Activated naive CD4-positive, alpha-beta T cell (primary cell): ENCODE measurements at regions not wholly inside any gene's neighbourhood (a gene's known extent, or its start where the extent isn't known, plus 50 kb on each side); places are given as distances from the start of the nearest gene placed in this dataset.

Experiments used
- DNase-seq, 4 experiments: peaks; one replicate each; lab custom pipeline; 2025; lab: John Stamatoyannopoulos, UW

GRCh38 chr4:14247767-14248166 lies 620.2 kb upstream of the BOD1L1 start:
- no peak for DNase-seq

DNA sequence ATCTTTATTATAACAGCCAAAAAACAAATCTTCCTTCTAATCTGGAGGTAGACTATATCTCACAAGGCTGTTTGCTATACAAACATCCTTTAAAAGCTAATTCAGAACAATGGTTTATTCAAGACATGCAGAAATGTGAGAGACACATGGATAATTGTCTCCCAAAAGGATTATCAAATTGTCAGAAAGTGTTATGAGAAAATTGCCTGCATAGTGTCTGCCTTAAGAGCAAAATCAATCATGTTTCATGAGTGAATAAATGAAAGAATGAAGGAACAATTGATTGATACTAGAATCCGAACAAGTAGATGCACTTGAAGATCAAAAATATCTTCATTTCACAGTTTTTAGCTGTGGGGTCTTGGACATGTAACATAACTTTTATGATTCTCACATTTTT lies 621.7 kb upstream of the BOD1L1 start:
- DNase-seq, result no peak

DNA sequence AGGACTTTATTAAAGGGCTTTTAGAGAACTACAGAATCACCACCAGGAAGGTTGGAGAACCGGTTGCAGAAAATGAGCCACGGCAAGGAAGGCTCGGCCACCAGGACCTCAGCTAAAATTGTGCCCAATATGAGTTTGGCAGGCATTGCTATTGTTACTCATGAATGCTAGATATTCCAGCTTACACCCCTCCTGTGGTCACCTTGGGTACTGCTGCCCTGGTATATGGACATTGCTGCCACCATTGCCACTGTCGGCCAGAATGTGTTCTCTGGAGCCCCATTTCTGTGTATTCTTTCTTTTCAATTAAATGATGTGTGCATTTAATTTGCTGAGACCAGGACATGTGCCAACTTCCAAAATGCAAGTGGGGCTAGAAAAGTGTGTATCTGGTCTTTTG lies 626.7 kb upstream of the BOD1L1 start:
- DNase-seq, result no peak

DNA sequence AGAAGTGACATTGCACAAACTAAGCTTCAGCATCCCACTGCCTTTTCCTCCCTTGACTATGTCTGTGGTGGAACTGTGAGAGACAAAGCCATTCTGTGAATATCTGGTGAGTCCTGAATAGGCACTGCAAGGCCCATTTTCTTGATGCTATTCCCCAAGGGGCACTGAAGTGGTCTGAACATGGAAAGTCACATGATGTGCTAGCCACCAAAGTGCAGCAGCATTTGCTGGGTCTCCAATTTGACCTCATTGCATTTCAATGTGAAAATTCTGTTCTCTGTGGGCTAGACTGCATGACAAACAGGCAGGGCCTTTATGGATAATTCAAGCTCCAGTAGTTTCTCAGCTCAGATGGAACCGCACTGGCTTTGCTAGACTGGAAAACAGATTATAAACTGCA lies 627.4 kb upstream of the BOD1L1 start:
- no peak for DNase-seq

- DNase-seq, result no peak
These were observed 630.4 kb upstream of the BOD1L1 start for GRCh38 chr4:14257903-14258302.

DNA sequence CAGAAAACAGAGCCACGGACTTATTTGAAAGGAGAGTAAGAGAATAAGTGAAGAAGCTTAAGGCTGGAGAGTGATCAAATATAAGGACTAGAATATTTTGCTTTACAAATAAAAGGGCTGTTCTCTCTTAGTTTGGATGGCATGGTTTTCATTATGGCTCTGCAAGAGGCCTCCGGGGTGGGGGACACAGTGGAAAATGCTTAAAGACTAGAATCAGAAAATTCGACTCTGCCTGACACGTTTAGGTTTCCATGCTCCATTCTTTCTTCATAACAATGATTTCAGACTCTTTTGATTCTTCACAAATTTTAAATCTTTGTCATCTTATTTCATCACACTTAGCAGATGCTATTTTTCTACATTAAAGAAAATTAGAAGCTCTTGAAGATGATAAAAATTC lies 632.4 kb upstream of the BOD1L1 start:
- DNase-seq, result no peak

DNA sequence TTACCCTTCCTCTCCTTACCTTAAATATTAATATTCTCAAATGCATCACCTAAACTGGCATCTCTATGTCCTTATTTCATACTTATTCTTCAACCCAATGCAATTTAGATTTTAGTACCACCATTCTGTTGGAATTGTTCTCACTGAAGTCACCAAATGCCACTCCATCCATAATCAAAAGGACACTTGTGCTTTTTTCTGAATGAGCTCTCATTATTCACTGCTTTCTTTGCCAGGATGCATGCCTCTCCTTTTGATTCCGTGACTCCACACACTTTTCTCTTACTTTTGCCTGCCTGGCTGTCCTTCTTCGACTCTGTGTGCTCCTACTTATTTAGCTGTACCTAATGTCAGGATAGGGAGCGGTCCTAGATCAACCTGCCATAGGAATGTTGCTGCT lies 633.1 kb upstream of the BOD1L1 start:
- no peak for DNase-seq

- no peak for DNase-seq
These were observed 634.7 kb upstream of the BOD1L1 start for GRCh38 chr4:14262221-14262620.

DNA sequence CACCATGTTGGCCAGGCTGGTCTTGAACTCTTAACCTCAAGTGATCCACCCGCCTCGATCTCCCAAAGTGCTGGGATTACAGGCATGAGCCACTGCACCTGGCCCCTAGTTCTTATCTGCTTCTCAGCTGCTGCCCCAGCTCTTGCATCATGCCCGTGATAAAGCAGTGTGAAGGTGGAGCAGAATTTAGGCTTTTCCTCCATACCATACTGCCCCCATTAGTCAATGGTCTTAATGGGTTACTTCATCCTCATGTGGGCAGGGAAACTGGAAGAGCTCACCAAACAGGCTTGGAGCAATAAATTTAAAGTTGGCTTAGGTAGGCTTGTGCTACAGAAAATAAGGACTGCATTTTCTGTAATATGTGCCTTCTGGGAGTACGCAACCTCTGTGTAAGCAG lies 636.9 kb upstream of the BOD1L1 start:
- no peak for DNase-seq

- DNase-seq, result no peak
These were observed 638.1 kb upstream of the BOD1L1 start for GRCh38 chr4:14265651-14266050.

- no peak for DNase-seq
These were observed 640.0 kb upstream of the BOD1L1 start for GRCh38 chr4:14267373-14268060.

DNA sequence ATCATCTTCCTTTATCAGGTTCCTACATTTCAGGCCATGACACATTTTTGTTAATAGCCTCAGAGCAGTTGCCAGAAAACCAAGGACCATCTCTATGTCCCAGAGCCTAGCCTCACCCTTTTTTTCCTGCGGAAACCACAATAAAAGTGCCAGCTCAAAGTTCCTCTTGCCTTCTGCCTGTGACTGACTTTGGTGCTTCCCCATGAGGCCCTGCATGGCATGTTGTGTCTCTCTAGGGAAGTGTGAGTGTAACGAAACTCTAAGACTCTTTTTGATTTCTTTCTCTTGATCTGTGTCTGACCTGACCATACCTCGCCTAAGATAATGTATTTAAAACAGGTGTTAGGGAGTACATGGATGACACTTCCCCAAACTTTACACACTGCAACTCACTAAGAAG lies 642.3 kb upstream of the BOD1L1 start:
- no peak for DNase-seq

DNA sequence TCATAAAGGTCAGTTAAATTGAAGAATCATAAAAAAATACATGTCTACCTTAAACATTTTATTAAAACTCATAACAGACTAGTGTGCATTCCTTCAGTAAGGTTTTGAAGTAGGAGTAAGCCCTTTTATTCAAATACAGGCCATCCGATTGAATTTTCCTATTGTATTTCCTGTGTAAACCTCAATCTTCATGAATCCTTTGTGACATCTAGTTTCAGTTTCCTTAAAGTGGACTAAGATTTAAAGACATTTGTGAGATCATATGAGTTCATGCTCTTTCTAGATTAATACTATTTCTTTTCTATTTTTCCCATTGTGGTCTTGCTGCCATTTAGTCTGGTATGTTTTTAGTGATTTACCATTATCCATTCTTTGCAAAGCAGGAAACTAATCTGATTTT lies 644.7 kb upstream of the BOD1L1 start:
- DNase-seq, result no peak

DNA sequence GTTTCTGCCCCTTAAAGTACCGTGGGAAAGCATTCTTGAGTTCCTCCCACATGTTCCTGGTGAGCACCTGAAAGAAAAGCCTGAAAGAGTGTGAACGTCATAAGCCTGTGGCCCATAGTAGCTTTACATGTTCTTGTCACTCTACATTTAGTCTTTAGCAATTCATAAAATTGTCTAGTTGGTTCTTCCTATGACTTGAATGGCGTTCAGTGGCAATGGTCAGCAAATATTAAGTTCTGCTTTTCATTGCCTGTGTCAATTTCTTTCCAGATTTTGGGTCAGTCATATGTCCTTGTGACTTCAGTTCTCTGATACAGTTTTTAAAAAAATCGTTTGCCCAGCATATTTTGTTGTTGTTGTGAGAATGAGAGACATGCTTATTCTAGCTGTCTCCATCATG lies 650.0 kb upstream of the BOD1L1 start:
- DNase-seq, result no peak

DNA sequence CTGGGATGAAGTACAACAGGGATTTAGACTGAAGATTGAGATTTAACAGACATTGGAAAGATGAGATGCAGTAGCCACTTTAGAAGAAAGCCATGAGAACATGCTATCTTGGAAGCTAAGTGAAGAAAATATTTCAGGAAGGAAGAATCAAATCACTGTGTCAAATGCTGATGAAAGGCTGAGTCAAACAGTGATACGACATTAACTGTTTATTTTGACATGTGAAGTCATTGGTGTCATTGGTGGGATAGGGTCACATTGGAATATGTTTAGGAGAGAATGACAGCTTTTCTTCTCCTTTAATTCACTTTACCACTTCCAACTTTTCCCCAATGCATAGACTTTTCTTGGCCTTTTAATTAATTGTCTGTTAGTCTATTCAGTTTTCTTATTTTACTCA lies 653.0 kb upstream of the BOD1L1 start:
- no peak for DNase-seq

- no peak for DNase-seq
These were observed 657.1 kb upstream of the BOD1L1 start for GRCh38 chr4:14284578-14284977.

GRCh38 chr4:14289708-14290107 lies 662.2 kb upstream of the BOD1L1 start:
- no peak for DNase-seq

DNA sequence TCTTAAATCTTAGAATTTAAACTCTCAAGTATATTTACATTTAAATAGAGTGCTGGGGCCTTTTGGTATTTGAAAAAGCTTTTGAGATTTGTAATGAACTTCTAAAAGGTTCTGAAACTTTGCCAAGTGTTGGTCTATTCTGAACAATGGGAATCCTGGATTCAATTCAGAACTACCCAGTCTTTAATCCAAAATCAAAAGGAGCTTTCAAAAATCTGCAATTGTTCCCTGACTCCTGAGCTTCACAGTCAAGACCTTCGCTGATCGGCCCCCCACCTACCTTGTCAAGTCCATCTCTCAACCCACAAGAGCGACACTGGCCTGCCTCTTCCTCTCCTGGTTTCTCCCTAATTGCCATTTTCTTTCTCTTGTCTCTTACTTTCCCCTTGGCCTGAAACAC lies 666.1 kb upstream of the BOD1L1 start:
- no peak for DNase-seq

DNA sequence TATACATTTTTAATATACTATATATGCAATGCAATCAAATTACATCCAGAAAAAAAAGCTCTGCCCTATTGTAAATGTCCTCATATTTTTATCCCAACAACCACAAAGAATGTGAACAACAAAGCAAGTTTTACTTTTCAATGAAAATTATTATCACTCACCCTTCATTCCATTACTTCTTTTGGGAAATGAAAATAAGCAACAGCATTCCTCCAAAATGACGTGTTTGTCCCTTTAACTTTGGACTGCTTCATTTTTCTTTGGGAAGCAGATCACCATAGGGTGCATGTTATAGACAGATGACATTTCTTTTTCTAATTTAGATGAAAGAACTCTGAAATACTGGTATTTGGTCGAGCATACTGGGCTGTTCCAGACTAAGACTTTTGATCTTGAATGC lies 667.1 kb upstream of the BOD1L1 start:
- no peak for DNase-seq

DNA sequence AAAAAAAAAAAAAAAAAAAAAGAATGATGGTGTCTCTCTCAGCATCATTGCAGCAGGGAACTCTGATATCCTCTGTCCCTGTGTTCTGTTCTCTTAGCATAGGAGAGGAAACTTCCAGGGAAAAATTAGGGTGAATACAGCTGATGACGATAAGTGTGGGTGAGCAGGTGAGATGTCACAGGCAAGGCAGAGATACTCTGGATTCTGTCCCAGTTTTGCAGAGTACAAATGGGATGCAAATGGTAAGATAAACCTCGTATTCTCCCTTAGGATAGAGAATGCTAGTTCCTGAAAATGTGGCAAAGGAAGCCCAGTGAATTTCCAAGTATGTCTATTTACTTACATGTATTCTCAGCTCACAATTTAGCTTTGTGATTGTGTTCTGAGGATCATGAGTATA lies 671.6 kb upstream of the BOD1L1 start:
- DNase-seq, result no peak

GRCh38 chr4:14302021-14302420 lies 674.5 kb upstream of the BOD1L1 start:
- no peak for DNase-seq

GRCh38 chr4:14303856-14304255 lies 676.3 kb upstream of the BOD1L1 start:
- DNase-seq, result no peak

- no peak for DNase-seq
These were observed 680.7 kb upstream of the BOD1L1 start for GRCh38 chr4:14308229-14308651.

- DNase-seq, result no peak
These were observed 681.9 kb upstream of the BOD1L1 start for GRCh38 chr4:14309431-14309830.

- no peak for DNase-seq
These were observed 686.2 kb upstream of the BOD1L1 start for GRCh38 chr4:14313757-14314156.
